ENCODE measurements at regions not wholly inside any gene's neighbourhood (a gene's known extent, or its start where the extent isn't known, plus 50 kb on each side); places are given as distances from the start of the nearest gene placed in this dataset.
"Not testable (repeated sequence)": the region's sequence is repeated elsewhere in the genome, so short reads cannot be mapped to it uniquely, and the experiment has no call there.

- TF ChIP-seq POU2F2 (IDR thresholded peaks at IDR 0.05; ENCODE audit: low read depth, low read length) (no peak), SPI1 (IDR thresholded peaks at IDR 0.05; ENCODE audit: low read depth, low read length) (no peak), POLR2AphosphoS5 (IDR thresholded peaks at IDR 0.05; ENCODE audit: low read depth, low read length) (no peak)
- DNase-seq (ENCODE audit: insufficient read length, low spot score) (no peak), FAIRE-seq (no peak)
Observed at GRCh38 chr11:15836795-15837194, 519.6 kb downstream of the SOX6 start.

- FAIRE-seq (no peak), DNase-seq (ENCODE audit: insufficient read length, low spot score) (no peak)
- TF ChIP-seq TAF1 (IDR thresholded peaks at IDR 0.05; ENCODE audit: low read depth, low read length) (no peak), SPI1 (IDR thresholded peaks at IDR 0.05; ENCODE audit: low read depth, low read length) (no peak), POLR2AphosphoS5 (IDR thresholded peaks at IDR 0.05; ENCODE audit: low read depth, low read length) (no peak), PAX5 (IDR thresholded peaks at IDR 0.05; ENCODE audit: insufficient read depth, low read length, severe bottlenecking) (no peak), POU2F2 (IDR thresholded peaks at IDR 0.05; ENCODE audit: low read depth, low read length) (no peak), POLR2A (IDR thresholded peaks at IDR 0.05; ENCODE audit: low read depth, low read length) (no peak)
Observed at GRCh38 chr11:15837901-15838489, 518.4 kb downstream of the SOX6 start.

GRCh38 chr11:15839061-15839460, 517.3 kb downstream of the SOX6 start:
- DNase-seq (ENCODE audit: insufficient read length, low spot score): no peak
- TF ChIP-seq TAF1 (IDR thresholded peaks at IDR 0.05; ENCODE audit: low read depth, low read length): no peak
- no peak for TF ChIP-seq PAX5 (IDR thresholded peaks at IDR 0.05; ENCODE audit: insufficient read depth, low read length, severe bottlenecking)
- no peak for TF ChIP-seq SPI1 (IDR thresholded peaks at IDR 0.05; ENCODE audit: low read depth, low read length)
- no peak for TF ChIP-seq POLR2AphosphoS5 (IDR thresholded peaks at IDR 0.05; ENCODE audit: low read depth, low read length)
- FAIRE-seq: no peak

- FAIRE-seq (no peak), DNase-seq (ENCODE audit: insufficient read length, low spot score) (no peak)
- TF ChIP-seq POLR2AphosphoS5 (IDR thresholded peaks at IDR 0.05; ENCODE audit: low read depth, low read length) (no peak), POLR2A (IDR thresholded peaks at IDR 0.05; ENCODE audit: low read depth, low read length) (no peak), POU2F2 (IDR thresholded peaks at IDR 0.05; ENCODE audit: low read depth, low read length) (no peak), TAF1 (IDR thresholded peaks at IDR 0.05; ENCODE audit: low read depth, low read length) (no peak), PAX5 (IDR thresholded peaks at IDR 0.05; ENCODE audit: insufficient read depth, low read length, severe bottlenecking) (no peak), SPI1 (IDR thresholded peaks at IDR 0.05; ENCODE audit: low read depth, low read length) (no peak)
Observed at GRCh38 chr11:15840966-15841365, 515.4 kb downstream of the SOX6 start.

- no peak for TF ChIP-seq POLR2A (IDR thresholded peaks at IDR 0.05; ENCODE audit: low read depth, low read length)
- TF ChIP-seq PAX5 (IDR thresholded peaks at IDR 0.05; ENCODE audit: insufficient read depth, low read length, severe bottlenecking): no peak
- no peak for TF ChIP-seq TAF1 (IDR thresholded peaks at IDR 0.05; ENCODE audit: low read depth, low read length)
- TF ChIP-seq POU2F2 (IDR thresholded peaks at IDR 0.05; ENCODE audit: low read depth, low read length): no peak
- DNase-seq (ENCODE audit: insufficient read length, low spot score) (no peak), FAIRE-seq (no peak)
Observed at GRCh38 chr11:15841931-15842740, 514.2 kb downstream of the SOX6 start.

GRCh38 chr11:15843309-15843872, 513.0 kb downstream of the SOX6 start:
- DNase-seq (ENCODE audit: insufficient read length, low spot score): no peak
- FAIRE-seq: no peak
- TF ChIP-seq POLR2AphosphoS5 (IDR thresholded peaks at IDR 0.05; ENCODE audit: low read depth, low read length): no peak
- no peak for TF ChIP-seq PAX5 (IDR thresholded peaks at IDR 0.05; ENCODE audit: insufficient read depth, low read length, severe bottlenecking)
- TF ChIP-seq POU2F2 (IDR thresholded peaks at IDR 0.05; ENCODE audit: low read depth, low read length): no peak

GRCh38 chr11:15845261-15845660, 511.1 kb downstream of the SOX6 start:
- no peak for FAIRE-seq

GRCh38 chr11:15848631-15849168, 507.6 kb downstream of the SOX6 start:
- DNase-seq (ENCODE audit: insufficient read length, low spot score): no peak
- TF ChIP-seq SPI1 (IDR thresholded peaks at IDR 0.05; ENCODE audit: low read depth, low read length): no peak
- no peak for TF ChIP-seq PAX5 (IDR thresholded peaks at IDR 0.05; ENCODE audit: insufficient read depth, low read length, severe bottlenecking)
- TF ChIP-seq POU2F2 (IDR thresholded peaks at IDR 0.05; ENCODE audit: low read depth, low read length): no peak
- no peak for FAIRE-seq

More at GRCh38 chr11:15845261-15845660, 511.1 kb downstream of the SOX6 start:
- no peak for TF ChIP-seq PAX5 (IDR thresholded peaks at IDR 0.05; ENCODE audit: insufficient read depth, low read length, severe bottlenecking)
- no peak for TF ChIP-seq POLR2A (IDR thresholded peaks at IDR 0.05; ENCODE audit: low read depth, low read length)
- TF ChIP-seq TAF1 (IDR thresholded peaks at IDR 0.05; ENCODE audit: low read depth, low read length): no peak
- TF ChIP-seq POLR2AphosphoS5 (IDR thresholded peaks at IDR 0.05; ENCODE audit: low read depth, low read length): no peak
- no peak for TF ChIP-seq POU2F2 (IDR thresholded peaks at IDR 0.05; ENCODE audit: low read depth, low read length)
- no peak for TF ChIP-seq SPI1 (IDR thresholded peaks at IDR 0.05; ENCODE audit: low read depth, low read length)
- no peak for DNase-seq (ENCODE audit: insufficient read length, low spot score)

- no peak for FAIRE-seq
- no peak for DNase-seq (ENCODE audit: insufficient read length, low spot score)
- TF ChIP-seq POLR2A (IDR thresholded peaks at IDR 0.05; ENCODE audit: low read depth, low read length): no peak
- TF ChIP-seq PAX5 (IDR thresholded peaks at IDR 0.05; ENCODE audit: insufficient read depth, low read length, severe bottlenecking): no peak
- TF ChIP-seq TAF1 (IDR thresholded peaks at IDR 0.05; ENCODE audit: low read depth, low read length): no peak
- no peak for TF ChIP-seq SPI1 (IDR thresholded peaks at IDR 0.05; ENCODE audit: low read depth, low read length)
Observed at GRCh38 chr11:15849257-15849656, 507.1 kb downstream of the SOX6 start.

- not testable (repeated sequence) for FAIRE-seq
Observed at GRCh38 chr11:15850335-15850734, 506.0 kb downstream of the SOX6 start.

More at GRCh38 chr11:15850335-15850734, 506.0 kb downstream of the SOX6 start:
- DNase-seq (ENCODE audit: insufficient read length, low spot score): not testable (repeated sequence)
